ENCODE measurements at regions not wholly inside any gene's neighbourhood (a gene's known extent, or its start where the extent isn't known, plus 50 kb on each side); places are given as distances from the start of the nearest gene placed in this dataset.

- in situ Hi-C loops (cut with HindIII; ENCODE audit: low sequenced_read_pairs): no loop called here
- DNase-seq (ENCODE audit: low spot score): peak; percentile 87
These were observed 130.8 kb downstream of the ZBTB18 start for GRCh38 chr1:244181867-244182266.

GRCh38 chr1:244183037-244183436, 132.0 kb downstream of the ZBTB18 start:
- no peak for DNase-seq (ENCODE audit: low spot score)
- in situ Hi-C loops (cut with HindIII; ENCODE audit: low sequenced_read_pairs): no loop called here

GRCh38 chr1:244186372-244186771, 135.3 kb downstream of the ZBTB18 start:
- in situ Hi-C loops (cut with HindIII; ENCODE audit: low sequenced_read_pairs): no loop called here
- DNase-seq (ENCODE audit: low spot score): peak; percentile 60

GRCh38 chr1:244187310-244187709, 136.2 kb downstream of the ZBTB18 start:
- in situ Hi-C loops (cut with HindIII; ENCODE audit: low sequenced_read_pairs): no loop called here
- peak; percentile 65 for DNase-seq (ENCODE audit: low spot score)

- peak; percentile 98 for DNase-seq (ENCODE audit: low spot score)
- in situ Hi-C loops (cut with HindIII; ENCODE audit: low sequenced_read_pairs): no loop called here
These were observed 140.5 kb downstream of the ZBTB18 start for GRCh38 chr1:244191581-244191980.

GRCh38 chr1:244192325-244192724, 141.2 kb downstream of the ZBTB18 start:
- DNase-seq (ENCODE audit: low spot score): no peak
- in situ Hi-C loops (cut with HindIII; ENCODE audit: low sequenced_read_pairs): no loop called here

GRCh38 chr1:244196571-244197285, 145.6 kb downstream of the ZBTB18 start:
- no peak for DNase-seq (ENCODE audit: low spot score)
- in situ Hi-C loops (cut with HindIII; ENCODE audit: low sequenced_read_pairs): no loop called here

GRCh38 chr1:244197851-244198375, 146.8 kb downstream of the ZBTB18 start:
- no peak for DNase-seq (ENCODE audit: low spot score)
- in situ Hi-C loops (cut with HindIII; ENCODE audit: low sequenced_read_pairs): no loop called here

GRCh38 chr1:244199902-244200301, 148.8 kb downstream of the ZBTB18 start:
- in situ Hi-C loops (cut with HindIII; ENCODE audit: low sequenced_read_pairs): no loop called here

GRCh38 chr1:244200596-244200995, 149.5 kb downstream of the ZBTB18 start:
- peak; percentile 99 for DNase-seq (ENCODE audit: low spot score)
- in situ Hi-C loops (cut with HindIII; ENCODE audit: low sequenced_read_pairs): no loop called here

More at GRCh38 chr1:244199902-244200301, 148.8 kb downstream of the ZBTB18 start:
- DNase-seq (ENCODE audit: low spot score): no peak

GRCh38 chr1:244201750-244202149, 150.7 kb downstream of the ZBTB18 start:
- DNase-seq (ENCODE audit: low spot score): peak; percentile 23
- in situ Hi-C loops (cut with HindIII; ENCODE audit: low sequenced_read_pairs): no loop called here

GRCh38 chr1:244204004-244204403, 152.9 kb downstream of the ZBTB18 start:
- DNase-seq (ENCODE audit: low spot score): peak; percentile 18
- in situ Hi-C loops (cut with HindIII; ENCODE audit: low sequenced_read_pairs): no loop called here

GRCh38 chr1:244205171-244205570, 154.1 kb downstream of the ZBTB18 start:
- in situ Hi-C loops (cut with HindIII; ENCODE audit: low sequenced_read_pairs): no loop called here
- peak; percentile 12 for DNase-seq (ENCODE audit: low spot score)

- in situ Hi-C loops (cut with HindIII; ENCODE audit: low sequenced_read_pairs): no loop called here
- no peak for DNase-seq (ENCODE audit: low spot score)
These were observed 154.8 kb downstream of the ZBTB18 start for GRCh38 chr1:244205906-244206305.

GRCh38 chr1:244207042-244207934, 156.2 kb downstream of the ZBTB18 start:
- in situ Hi-C loops (cut with HindIII; ENCODE audit: low sequenced_read_pairs): no loop called here
- DNase-seq (ENCODE audit: low spot score): peak; percentile 83

GRCh38 chr1:244207935-244208244, 156.8 kb downstream of the ZBTB18 start:
- no peak for DNase-seq (ENCODE audit: low spot score)
- in situ Hi-C loops (cut with HindIII; ENCODE audit: low sequenced_read_pairs): no loop called here

GRCh38 chr1:244209955-244210354, 158.9 kb downstream of the ZBTB18 start:
- in situ Hi-C loops (cut with HindIII; ENCODE audit: low sequenced_read_pairs): no loop called here
- no peak for DNase-seq (ENCODE audit: low spot score)

GRCh38 chr1:244210884-244211558, 159.9 kb downstream of the ZBTB18 start:
- in situ Hi-C loops (cut with HindIII; ENCODE audit: low sequenced_read_pairs): no loop called here
- no peak for DNase-seq (ENCODE audit: low spot score)

GRCh38 chr1:244211559-244211944, 160.5 kb downstream of the ZBTB18 start:
- in situ Hi-C loops (cut with HindIII; ENCODE audit: low sequenced_read_pairs): no loop called here
- no peak for DNase-seq (ENCODE audit: low spot score)

GRCh38 chr1:244212219-244212618, 161.1 kb downstream of the ZBTB18 start:
- DNase-seq (ENCODE audit: low spot score): no peak
- in situ Hi-C loops (cut with HindIII; ENCODE audit: low sequenced_read_pairs): no loop called here
